ENCODE measurements at regions not wholly inside any gene's neighbourhood (a gene's known extent, or its start where the extent isn't known, plus 50 kb on each side); places are given as distances from the start of the nearest gene placed in this dataset.

DNA sequence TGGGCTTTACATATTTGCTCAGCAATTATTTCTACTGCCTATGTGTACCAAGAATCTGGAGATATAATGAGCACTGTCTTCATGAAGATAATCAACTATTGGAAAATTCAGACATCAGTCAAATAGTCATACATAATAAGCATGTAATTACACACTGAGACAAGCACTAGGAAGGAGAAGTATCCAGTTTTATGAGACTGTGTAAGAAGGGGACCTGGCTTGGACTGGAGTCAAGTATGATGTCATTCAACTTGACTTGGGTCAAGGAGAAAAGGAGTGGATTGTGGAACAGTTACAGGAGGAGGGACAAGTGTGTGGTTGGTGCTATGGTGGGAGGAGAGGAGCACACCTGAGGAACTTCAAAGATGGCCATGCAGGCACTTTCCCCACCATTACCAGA, 419.8 kb upstream of the TRIB2 start (continued):
- no peak for TF ChIP-seq CBX3 (IDR thresholded peaks at IDR 0.05; ENCODE audit: low read depth)

DNA sequence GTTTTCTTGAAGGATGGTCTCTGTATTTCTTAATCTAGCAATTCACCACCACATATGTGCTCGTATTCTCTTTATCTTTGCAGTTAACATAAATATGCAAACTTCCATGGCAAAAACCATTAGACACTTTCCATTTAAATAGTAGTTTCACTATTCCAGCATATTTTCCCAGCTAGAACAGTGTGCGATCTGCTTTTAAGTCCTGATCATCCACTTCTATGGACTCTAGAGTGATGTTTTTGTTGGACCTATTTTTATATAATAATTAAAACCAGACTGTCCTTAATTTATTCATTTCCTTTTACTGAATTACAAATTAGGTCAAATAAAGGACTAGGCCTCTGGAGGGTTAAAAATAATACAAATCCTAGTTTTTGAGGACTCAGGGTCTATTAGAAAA, 418.4 kb upstream of the TRIB2 start:
- H3K27me3 ChIP-seq (ENCODE audit: insufficient read depth, low read length), result no peaks in the 10 kb centered on the region
- POLR2A ChIA-PET, result no interaction called here
- ATAC-seq, result no peak

More for the DNA sequence above, 418.4 kb upstream of the TRIB2 start:
- TF ChIP-seq EZH2 (IDR thresholded peaks at IDR 0.05), result no peak
- TF ChIP-seq, protein P1, sequence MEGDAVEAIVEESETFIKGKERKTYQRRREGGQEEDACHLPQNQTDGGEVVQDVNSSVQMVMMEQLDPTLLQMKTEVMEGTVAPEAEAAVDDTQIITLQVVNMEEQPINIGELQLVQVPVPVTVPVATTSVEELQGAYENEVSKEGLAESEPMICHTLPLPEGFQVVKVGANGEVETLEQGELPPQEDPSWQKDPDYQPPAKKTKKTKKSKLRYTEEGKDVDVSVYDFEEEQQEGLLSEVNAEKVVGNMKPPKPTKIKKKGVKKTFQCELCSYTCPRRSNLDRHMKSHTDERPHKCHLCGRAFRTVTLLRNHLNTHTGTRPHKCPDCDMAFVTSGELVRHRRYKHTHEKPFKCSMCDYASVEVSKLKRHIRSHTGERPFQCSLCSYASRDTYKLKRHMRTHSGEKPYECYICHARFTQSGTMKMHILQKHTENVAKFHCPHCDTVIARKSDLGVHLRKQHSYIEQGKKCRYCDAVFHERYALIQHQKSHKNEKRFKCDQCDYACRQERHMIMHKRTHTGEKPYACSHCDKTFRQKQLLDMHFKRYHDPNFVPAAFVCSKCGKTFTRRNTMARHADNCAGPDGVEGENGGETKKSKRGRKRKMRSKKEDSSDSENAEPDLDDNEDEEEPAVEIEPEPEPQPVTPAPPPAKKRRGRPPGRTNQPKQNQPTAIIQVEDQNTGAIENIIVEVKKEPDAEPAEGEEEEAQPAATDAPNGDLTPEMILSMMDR (IDR thresholded peaks at IDR 0.05 in 2 of 3, conservative IDR thresholded peaks at IDR 0.05 in 1 of 3; ENCODE audit: borderline replicate concordance in 1 of 3, insufficient read depth in 1 of 3, low read depth in 2 of 3, low read length in 2 of 3), result no peak
- no peak for TF ChIP-seq FOSL1 (IDR thresholded peaks at IDR 0.05; ENCODE audit: low read depth)
- no peak for TF ChIP-seq SRF (IDR thresholded peaks at IDR 0.05; ENCODE audit: low read depth)
- no peak for TF ChIP-seq EGR1 (IDR thresholded peaks at IDR 0.05; ENCODE audit: low read depth)
- no peak for TF ChIP-seq ZFX (IDR thresholded peaks at IDR 0.05)
- no peak for TF ChIP-seq ELF1 (IDR thresholded peaks at IDR 0.05; ENCODE audit: borderline replicate concordance, low read depth)
- no peak for TF ChIP-seq TCF7L2 (IDR thresholded peaks at IDR 0.05; ENCODE audit: borderline replicate concordance, extremely low read depth, insufficient read depth, insufficient read length)
- TF ChIP-seq SIN3A (IDR thresholded peaks at IDR 0.05; ENCODE audit: low read depth), result no peak
- no peak for TF ChIP-seq ZNF274 (IDR thresholded peaks at IDR 0.05; ENCODE audit: low read depth, low read length)
- TF ChIP-seq EZH2phosphoT487 (IDR thresholded peaks at IDR 0.05; ENCODE audit: borderline replicate concordance), result no peak
- TF ChIP-seq SP1 (IDR thresholded peaks at IDR 0.05; ENCODE audit: low read depth), result no peak
- TF ChIP-seq POLR2AphosphoS5 (IDR thresholded peaks at IDR 0.05; ENCODE audit: low read depth, low read length), result no peak
- TF ChIP-seq CEBPB (IDR thresholded peaks at IDR 0.05; ENCODE audit: low read depth), result no peak
- no peak for TF ChIP-seq CBX3 (IDR thresholded peaks at IDR 0.05; ENCODE audit: low read depth)
- TF ChIP-seq, protein P2, sequence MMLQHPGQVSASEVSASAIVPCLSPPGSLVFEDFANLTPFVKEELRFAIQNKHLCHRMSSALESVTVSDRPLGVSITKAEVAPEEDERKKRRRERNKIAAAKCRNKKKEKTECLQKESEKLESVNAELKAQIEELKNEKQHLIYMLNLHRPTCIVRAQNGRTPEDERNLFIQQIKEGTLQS (IDR thresholded peaks at IDR 0.05), result no peak
- BruUV-seq (replicated peaks), result no TSS peak
- no peaks in the 10 kb centered on the region for H3K9me2 ChIP-seq (ENCODE audit: insufficient read depth)
- no peaks in the 10 kb centered on the region for H3K79me2 ChIP-seq (ENCODE audit: insufficient read depth, low read length)
- no peak for DNase-seq (ENCODE audit: low read depth, low spot score)
- CTCF ChIA-PET, result no interaction called here
- H3K27ac ChIP-seq (ENCODE audit: low read depth, low read length), result no peak overlapping the region
- no peaks in the 10 kb centered on the region for H3K4me1 ChIP-seq (ENCODE audit: control insufficient read depth in 1 of 2, insufficient read depth in 2 of 2, low read length in 2 of 2)
- H3K9ac ChIP-seq (ENCODE audit: low read length), result no peak overlapping the region
- no peak overlapping the region for H3K4me2 ChIP-seq (ENCODE audit: low read length)
- no peaks in the 10 kb centered on the region for H4K20me1 ChIP-seq (ENCODE audit: insufficient read depth)
- H3K9me3 ChIP-seq (ENCODE audit: control insufficient read depth in 1 of 2, insufficient read depth in 1 of 2, low read depth in 1 of 2, low read length in 2 of 2), result no peaks in the 10 kb centered on the region
- RAD21 ChIA-PET (ENCODE audit: low non-redundant PET in 1 of 2, low total read pairs in 2 of 2, uncharacterized antibody in 2 of 2, unreplicated experiment in 2 of 2), result no interaction called here
- H3K36me3 ChIP-seq (ENCODE audit: control insufficient read depth in 1 of 2, insufficient read depth in 2 of 2, low read length in 2 of 2), result no peaks in the 10 kb centered on the region
- intact Hi-C loops (cut with micrococcal nuclease), result no loop called here
- H2AFZ ChIP-seq (ENCODE audit: low read depth, low read length, poor library complexity, severe bottlenecking), result no peak overlapping the region
- H3K4me3 ChIP-seq (replicated peaks in 1 of 2; ENCODE audit: low read depth in 1 of 2, low read length in 2 of 2), result no peak overlapping the region
